ENCODE measurements at regions not wholly inside any gene's neighbourhood (a gene's known extent, or its start where the extent isn't known, plus 50 kb on each side); places are given as distances from the start of the nearest gene placed in this dataset.
A peak's percentile ranks its signal among the peaks of the same experiment; 100 is the strongest.

DNA sequence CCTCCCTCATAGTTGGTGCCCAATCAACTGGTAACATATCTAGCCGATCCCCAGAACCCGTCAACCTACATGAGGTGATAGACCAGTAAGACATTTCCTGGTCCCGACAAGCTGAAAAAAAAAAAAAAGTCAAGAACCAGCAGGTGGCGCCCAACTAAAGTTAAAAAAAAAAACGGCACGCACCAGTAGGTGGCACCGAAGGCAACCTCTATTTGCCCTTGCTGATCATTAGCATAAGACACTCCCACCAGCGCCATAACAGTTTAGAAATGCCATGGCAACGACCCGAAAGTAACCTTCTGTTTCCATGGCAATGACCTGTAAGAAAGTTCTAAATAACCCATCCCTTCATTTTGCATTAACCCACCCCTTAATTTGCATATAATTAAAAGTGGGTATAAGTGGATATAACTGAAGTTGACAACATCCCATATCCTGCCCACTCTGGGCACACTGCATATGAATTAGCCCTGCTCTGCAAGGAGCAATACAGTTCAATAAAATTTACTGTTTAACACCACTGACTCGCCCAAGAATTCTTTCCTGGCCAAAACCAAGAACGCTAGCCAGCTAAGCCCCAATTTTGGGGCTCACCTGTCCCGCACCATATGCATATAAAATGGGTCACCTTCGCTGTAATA lies 83.9 kb upstream of the SPANXB1 start:
- Histone ChIP-seq H3K4me3 (no peak overlapping the region), H3K79me2 (ENCODE audit: low read depth) (no peaks in the 10 kb centered on the region), H2AFZ (replicated peaks) (peak overlapping the region; percentile 34), H3K27me3 (no peaks in the 10 kb centered on the region), H4K20me1 (ENCODE audit: low read depth) (no peaks in the 10 kb centered on the region), H3K36me3 (no peaks in the 10 kb centered on the region), H3K9me3 (ENCODE audit: low read depth) (no peaks in the 10 kb centered on the region), H3K4me1 (no peaks in the 10 kb centered on the region), H3K4me2 (no peak overlapping the region), H3K9ac (no peak overlapping the region), H3K27ac (no peak overlapping the region), H3F3A (ENCODE audit: low read depth) (no peaks in the 10 kb centered on the region)
- H3K4me1 Mint-ChIP-seq: no peaks in the 10 kb centered on the region
- H3K4me3 Mint-ChIP-seq: no peak overlapping the region
- no peaks in the 10 kb centered on the region for H3K9me3 Mint-ChIP-seq
- no peaks in the 10 kb centered on the region for H3K36me3 Mint-ChIP-seq
- peak; percentile 73 for DNase-seq (ENCODE audit: low spot score)
- no peak for TF ChIP-seq EZH2 (IDR thresholded peaks at IDR 0.05)
- TF ChIP-seq EZH2phosphoT487 (IDR thresholded peaks at IDR 0.05): no peak
- TF ChIP-seq, protein P1, sequence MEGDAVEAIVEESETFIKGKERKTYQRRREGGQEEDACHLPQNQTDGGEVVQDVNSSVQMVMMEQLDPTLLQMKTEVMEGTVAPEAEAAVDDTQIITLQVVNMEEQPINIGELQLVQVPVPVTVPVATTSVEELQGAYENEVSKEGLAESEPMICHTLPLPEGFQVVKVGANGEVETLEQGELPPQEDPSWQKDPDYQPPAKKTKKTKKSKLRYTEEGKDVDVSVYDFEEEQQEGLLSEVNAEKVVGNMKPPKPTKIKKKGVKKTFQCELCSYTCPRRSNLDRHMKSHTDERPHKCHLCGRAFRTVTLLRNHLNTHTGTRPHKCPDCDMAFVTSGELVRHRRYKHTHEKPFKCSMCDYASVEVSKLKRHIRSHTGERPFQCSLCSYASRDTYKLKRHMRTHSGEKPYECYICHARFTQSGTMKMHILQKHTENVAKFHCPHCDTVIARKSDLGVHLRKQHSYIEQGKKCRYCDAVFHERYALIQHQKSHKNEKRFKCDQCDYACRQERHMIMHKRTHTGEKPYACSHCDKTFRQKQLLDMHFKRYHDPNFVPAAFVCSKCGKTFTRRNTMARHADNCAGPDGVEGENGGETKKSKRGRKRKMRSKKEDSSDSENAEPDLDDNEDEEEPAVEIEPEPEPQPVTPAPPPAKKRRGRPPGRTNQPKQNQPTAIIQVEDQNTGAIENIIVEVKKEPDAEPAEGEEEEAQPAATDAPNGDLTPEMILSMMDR (IDR thresholded peaks at IDR 0.05): peak; percentile 76
- H3K27ac Mint-ChIP-seq: no peak overlapping the region
- H3K27me3 Mint-ChIP-seq (ENCODE audit: insufficient read depth, low read depth): no peaks in the 10 kb centered on the region

DNA sequence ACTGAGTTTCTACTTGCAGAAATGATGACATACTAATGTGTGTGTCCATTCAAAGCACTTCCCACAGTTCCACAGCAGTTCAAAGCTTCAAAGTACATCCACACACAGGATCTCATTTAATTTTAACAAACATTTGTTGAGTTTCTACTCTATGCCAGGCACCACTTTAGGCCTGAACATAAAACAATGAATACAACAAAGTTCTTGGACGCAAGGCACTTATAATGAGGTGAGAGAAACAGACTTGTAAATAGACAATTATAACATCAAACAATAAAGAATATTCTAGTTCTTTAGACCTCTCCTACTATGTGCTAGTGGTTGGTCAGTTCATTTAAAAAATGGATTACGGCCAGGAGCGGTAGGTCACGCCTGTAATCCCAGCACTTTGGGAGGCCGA lies 82.0 kb upstream of the SPANXB1 start:
- no peak overlapping the region for H3K27ac Mint-ChIP-seq
- no peak overlapping the region for H3K4me2 ChIP-seq
- H4K20me1 ChIP-seq (ENCODE audit: low read depth): no peaks in the 10 kb centered on the region
- DNase-seq (ENCODE audit: low spot score): no peak
- H3K4me1 Mint-ChIP-seq: no peaks in the 10 kb centered on the region
- H3K9me3 ChIP-seq (ENCODE audit: low read depth): no peaks in the 10 kb centered on the region
- H3K9ac ChIP-seq: no peak overlapping the region
- H3K4me3 Mint-ChIP-seq: no peak overlapping the region
- H3K4me3 ChIP-seq: no peak overlapping the region
- no peak overlapping the region for H2AFZ ChIP-seq (replicated peaks)
- no peaks in the 10 kb centered on the region for H3K36me3 Mint-ChIP-seq
- no peak overlapping the region for H3K27ac ChIP-seq
- no peaks in the 10 kb centered on the region for H3K9me3 Mint-ChIP-seq
- H3K27me3 ChIP-seq: no peaks in the 10 kb centered on the region
- no peak for TF ChIP-seq EZH2 (IDR thresholded peaks at IDR 0.05)
- TF ChIP-seq EZH2phosphoT487 (IDR thresholded peaks at IDR 0.05): no peak
- TF ChIP-seq, protein P1 (IDR thresholded peaks at IDR 0.05): no peak
- peaks cover 2% of the 10 kb centered on the region for H3K27me3 Mint-ChIP-seq (ENCODE audit: insufficient read depth, low read depth)
- H3K36me3 ChIP-seq: no peaks in the 10 kb centered on the region
- no peaks in the 10 kb centered on the region for H3K79me2 ChIP-seq (ENCODE audit: low read depth)
- H3F3A ChIP-seq (ENCODE audit: low read depth): no peaks in the 10 kb centered on the region
- H3K4me1 ChIP-seq: no peaks in the 10 kb centered on the region

DNA sequence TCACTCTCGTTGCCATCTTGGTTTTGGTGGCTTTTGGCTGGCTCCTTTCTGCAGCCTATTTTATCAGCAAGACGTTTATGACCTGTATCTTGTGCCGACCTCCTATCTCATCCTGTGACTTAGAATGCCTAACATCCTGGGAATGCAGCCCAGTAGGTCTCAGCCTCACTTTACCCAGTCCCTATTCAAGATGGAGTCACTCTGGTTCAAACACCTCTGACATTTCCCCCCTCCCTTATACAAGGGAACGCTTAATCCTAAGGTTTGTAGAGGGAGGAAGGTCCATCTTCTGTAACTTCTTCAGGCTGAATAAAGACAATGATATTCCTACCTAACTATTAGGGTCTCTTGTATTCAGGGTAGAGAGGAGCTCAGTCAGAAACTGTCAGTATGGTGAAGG lies 79.3 kb upstream of the SPANXB1 start:
- H3F3A ChIP-seq (ENCODE audit: low read depth): no peaks in the 10 kb centered on the region
- no peak overlapping the region for H3K4me2 ChIP-seq
- H3K27me3 ChIP-seq: no peaks in the 10 kb centered on the region
- no peaks in the 10 kb centered on the region for H3K79me2 ChIP-seq (ENCODE audit: low read depth)
- Mint-ChIP-seq H3K4me1 (no peaks in the 10 kb centered on the region), H3K27me3 (ENCODE audit: insufficient read depth, low read depth) (peaks cover 2% of the 10 kb centered on the region), H3K4me3 (no peak overlapping the region), H3K36me3 (no peaks in the 10 kb centered on the region), H3K9me3 (no peaks in the 10 kb centered on the region), H3K27ac (no peak overlapping the region)
- DNase-seq (ENCODE audit: low spot score): no peak
- no peak overlapping the region for H3K27ac ChIP-seq
- no peak overlapping the region for H3K9ac ChIP-seq
- TF ChIP-seq, protein P1 (IDR thresholded peaks at IDR 0.05): no peak
- no peak for TF ChIP-seq EZH2 (IDR thresholded peaks at IDR 0.05)
- no peak for TF ChIP-seq EZH2phosphoT487 (IDR thresholded peaks at IDR 0.05)
- no peaks in the 10 kb centered on the region for H3K36me3 ChIP-seq
- H2AFZ ChIP-seq (replicated peaks): no peak overlapping the region
- H4K20me1 ChIP-seq (ENCODE audit: low read depth): no peaks in the 10 kb centered on the region
- H3K4me3 ChIP-seq: no peak overlapping the region
- no peaks in the 10 kb centered on the region for H3K9me3 ChIP-seq (ENCODE audit: low read depth)
- no peaks in the 10 kb centered on the region for H3K4me1 ChIP-seq
